HG03565 (cell line): ENCODE measurements at regions not wholly inside any gene's neighbourhood (a gene's known extent, or its start where the extent isn't known, plus 50 kb on each side); places are given as distances from the start of the nearest gene placed in this dataset.
A peak's percentile ranks its signal among the peaks of the same experiment; 100 is the strongest.
"Not testable (repeated sequence)": the region's sequence is repeated elsewhere in the genome, so short reads cannot be mapped to it uniquely, and the experiment has no call there.

ENCODE experiments used
- ATAC-seq: cut with Tn5 transposase; IDR thresholded peaks from one replicate; pipeline ENCODE4 v1.9.1; 2021; ENCODE audit warnings: mild to moderate bottlenecking, moderate library complexity; ENCODE audit not compliant: unreplicated experiment

DNA sequence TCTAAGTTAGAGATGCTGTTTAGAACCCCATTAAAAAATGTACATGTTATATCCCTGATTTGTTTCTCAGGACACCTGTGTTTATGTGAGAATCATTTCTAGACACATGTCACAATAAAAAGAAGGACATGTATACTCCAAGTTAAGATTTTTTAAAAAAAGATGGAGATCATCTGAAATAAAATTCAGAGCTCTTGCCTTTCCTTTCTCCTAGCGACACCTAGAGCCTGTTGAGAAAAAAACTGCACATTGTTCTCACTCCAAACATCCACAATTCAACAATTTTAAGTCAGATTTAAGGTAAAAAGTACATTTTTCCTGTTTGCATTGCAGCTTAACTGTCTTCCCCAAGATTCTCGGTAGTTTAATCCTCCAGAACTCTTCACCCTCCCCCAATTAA lies 171.8 kb downstream of the ATP6V0E2 start:
- not testable (repeated sequence) for ATAC-seq

DNA sequence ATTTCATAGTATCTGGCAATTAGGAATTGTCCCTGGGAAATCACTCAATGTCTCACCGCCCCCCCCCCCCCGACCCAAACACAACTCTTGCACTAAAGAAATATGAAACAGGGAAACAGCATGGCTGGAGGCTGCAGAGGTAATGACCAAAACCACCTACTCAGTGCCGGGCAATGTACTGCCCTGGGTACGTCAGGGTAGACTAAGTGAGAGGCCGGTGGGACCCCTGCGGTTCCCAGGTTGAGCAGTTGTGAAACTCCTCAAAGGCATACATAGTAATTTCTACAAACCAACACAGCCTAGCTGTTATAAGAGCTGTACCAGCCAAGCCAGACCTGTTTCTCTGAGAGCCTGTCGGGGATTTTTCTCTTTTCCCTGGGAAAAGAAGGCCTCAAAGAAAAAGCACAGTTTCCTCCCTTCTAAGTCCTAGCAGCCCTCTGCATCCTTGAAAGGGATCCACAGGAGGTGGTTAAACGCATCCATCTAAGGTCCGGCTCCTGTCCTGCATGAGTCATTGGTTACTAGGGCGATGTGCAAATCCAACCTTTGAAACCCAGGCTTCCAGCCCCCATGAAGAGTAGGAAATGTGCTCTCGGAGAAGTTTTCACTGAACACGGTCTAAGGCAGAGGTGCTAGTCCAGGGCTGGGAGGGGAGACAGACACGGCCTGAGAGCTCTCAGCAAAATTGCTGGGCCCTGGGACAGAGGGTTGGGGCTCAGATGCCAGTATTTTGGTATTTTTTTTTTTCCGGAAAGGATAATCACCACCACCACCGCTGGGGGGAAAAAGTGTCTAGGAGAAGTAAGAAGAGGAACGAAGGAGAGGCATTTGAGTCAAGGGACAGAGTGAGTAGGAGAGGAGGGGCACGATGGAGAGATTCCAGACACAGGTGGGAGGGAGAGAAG lies 172.8 kb downstream of the ATP6V0E2 start:
- ATAC-seq: not testable (repeated sequence)

DNA sequence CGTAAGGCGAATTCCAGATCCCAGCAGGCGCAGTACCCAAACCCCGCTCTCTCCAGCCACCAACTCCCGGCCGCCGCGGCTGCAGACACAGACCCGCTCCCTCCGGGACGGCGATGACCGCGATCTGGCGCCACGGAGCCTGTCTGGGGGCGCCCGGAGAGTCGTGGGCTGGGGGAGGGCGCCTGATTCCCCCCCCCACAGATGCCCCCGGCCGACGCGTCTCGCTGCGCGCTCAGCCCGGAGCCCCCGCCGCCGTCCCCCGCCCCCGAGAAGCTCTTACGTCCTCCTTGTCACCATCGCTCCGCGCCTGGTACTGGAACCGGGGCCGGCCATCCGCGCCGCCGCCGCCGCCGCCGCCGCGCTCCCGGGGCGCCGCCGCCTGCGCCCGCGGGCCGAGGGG lies 173.6 kb downstream of the ATP6V0E2 start:
- ATAC-seq: not testable (repeated sequence)

- not testable (repeated sequence) for ATAC-seq
These were observed 174.0 kb downstream of the ATP6V0E2 start for GRCh38 chr7:150047772-150048171.

- not testable (repeated sequence) for ATAC-seq
These were observed 174.7 kb downstream of the ATP6V0E2 start for GRCh38 chr7:150048244-150049011.

DNA sequence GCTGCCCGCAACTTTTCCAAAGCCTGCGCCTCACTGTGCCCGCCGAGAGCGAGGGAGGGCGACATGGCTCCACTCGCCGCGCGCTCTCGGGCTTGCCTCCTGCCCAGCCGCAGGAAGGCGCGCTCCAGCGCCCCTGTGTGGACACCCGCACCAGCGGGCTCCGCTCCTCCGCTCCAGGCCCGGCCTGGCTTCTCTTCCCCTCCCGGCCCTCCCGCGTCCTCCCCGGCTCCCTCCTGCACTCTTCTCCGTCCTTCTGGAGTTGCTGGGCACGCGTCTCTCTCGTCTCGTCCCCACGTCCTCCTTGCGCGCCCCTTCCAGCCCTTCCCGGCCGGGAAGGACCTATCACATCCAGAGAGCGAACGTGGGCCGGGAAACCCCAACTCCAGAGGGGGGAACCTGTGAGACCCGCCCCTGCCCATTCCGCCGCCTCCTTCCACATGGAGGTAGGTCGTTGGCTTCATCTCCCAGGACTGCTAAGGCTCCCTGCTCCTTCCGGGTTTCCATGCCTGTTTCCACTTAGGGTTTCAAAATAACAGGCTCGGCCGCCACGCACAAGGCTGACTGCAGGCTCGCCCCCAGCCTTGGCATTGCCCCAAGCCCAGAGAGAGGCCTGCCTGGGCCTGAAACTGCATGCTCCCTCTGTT lies 175.4 kb downstream of the ATP6V0E2 start:
- not testable (repeated sequence) for ATAC-seq

DNA sequence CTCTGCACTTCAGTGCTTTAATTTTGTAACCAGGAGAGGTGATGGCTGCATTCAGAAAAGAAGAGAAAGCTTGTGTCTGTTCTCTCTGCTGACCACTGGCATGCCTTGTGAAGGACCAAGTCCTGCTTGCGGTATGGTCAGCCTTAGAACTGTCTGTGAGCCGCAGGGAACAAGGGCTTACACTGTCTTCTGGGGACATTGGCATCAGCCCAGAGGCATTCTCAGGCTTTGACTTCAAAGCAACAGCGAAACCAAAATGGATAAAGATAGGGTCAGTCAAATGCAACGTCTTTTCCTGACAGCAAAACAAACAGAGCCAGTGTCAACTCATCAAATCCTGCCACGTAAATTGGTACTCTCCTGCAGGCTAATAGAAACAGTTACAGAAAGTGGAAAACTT lies 179.6 kb downstream of the ATP6V0E2 start:
- not testable (repeated sequence) for ATAC-seq

DNA sequence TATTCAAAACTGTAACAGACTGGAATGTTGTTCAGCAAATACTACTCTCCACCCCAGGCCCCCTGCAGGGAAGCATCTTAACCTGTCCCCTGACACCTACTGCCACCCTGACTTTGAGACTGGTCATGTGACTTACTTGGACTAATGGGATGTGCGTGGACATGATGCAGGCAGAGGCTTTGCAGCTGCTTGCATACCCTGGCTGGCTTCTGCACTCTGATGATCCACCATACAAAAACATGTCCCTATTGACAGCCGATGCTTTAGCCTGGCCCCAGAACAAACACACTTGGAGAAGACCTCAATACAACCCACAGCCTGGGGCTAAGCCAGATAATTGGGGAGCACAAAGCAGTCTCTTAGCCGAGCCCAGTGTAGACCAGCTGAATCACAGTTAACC lies 180.5 kb downstream of the ATP6V0E2 start:
- ATAC-seq: not testable (repeated sequence)

- peak; percentile 92 for ATAC-seq
These were observed 186.8 kb downstream of the ATP6V0E2 start for GRCh38 chr7:150060259-150061221.

- ATAC-seq: not testable (repeated sequence)
These were observed 189.4 kb downstream of the ATP6V0E2 start for GRCh38 chr7:150063195-150063594.

- not testable (repeated sequence) for ATAC-seq
These were observed 196.0 kb downstream of the ATP6V0E2 start for GRCh38 chr7:150069555-150070313.

- ATAC-seq: not testable (repeated sequence)
These were observed 203.8 kb downstream of the ATP6V0E2 start for GRCh38 chr7:150077543-150077942.

DNA sequence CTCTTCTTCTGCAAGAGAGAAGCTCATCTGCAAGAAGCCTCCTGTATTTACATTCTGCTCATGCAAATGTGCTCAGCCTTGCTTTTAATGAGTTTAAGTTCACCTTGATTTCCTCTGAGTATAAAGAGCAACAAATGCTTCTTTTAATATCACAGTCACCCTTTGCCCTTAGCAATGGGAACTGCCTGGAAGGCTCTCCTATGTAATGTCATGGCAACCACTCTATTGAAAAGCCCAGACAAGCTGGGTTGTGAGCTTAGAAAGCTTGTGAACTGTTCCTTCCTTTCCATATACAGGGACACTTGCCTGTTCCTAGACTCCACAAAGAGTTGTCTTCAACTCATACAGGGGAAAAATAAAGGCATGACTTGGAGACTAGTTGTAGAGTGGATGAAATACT lies 208.1 kb downstream of the ATP6V0E2 start:
- not testable (repeated sequence) for ATAC-seq

DNA sequence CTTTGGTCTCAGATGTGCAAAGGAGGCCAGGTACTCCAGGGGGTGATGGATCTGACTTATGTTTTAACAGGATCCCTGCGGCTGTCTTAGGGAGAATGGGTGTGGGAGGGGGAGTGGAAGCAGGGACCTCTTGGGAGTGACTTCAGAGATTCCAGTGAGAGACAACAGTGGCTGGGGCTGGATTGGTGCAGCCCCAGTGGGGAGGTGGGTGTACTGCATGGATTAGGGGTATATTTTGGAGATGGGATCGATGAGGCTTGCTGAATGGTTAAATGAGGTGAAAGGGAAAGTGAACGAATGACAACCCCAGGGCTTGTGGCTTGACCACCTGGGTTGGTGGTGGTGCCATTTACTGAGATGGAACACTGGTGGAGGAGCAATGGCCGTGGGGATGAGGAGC lies 211.0 kb downstream of the ATP6V0E2 start:
- not testable (repeated sequence) for ATAC-seq

GRCh38 chr7:150087478-150087877 lies 213.7 kb downstream of the ATP6V0E2 start:
- not testable (repeated sequence) for ATAC-seq

- not testable (repeated sequence) for ATAC-seq
These were observed 215.4 kb downstream of the ATP6V0E2 start for GRCh38 chr7:150089139-150089538.

GRCh38 chr7:150090776-150091175 lies 217.0 kb downstream of the ATP6V0E2 start:
- ATAC-seq: not testable (repeated sequence)

DNA sequence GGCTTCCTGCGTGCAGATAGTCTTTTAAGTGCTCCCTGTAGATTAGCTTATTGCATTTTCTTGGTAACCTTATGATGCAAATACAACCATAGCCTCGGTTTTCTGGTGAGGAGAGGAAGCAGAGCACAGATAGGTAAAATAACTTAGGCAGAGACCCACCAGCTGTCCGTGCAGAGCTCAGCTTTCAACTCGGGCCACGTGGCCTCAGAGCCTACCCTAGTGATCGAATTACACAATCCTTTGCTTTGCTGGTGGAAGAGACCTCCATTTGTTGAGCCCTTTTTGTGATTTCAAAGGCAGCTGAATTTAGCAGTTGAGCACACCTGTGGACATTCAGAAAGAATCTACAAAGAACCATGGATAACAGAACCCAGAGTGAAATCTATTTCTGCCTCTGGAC lies 220.1 kb downstream of the ATP6V0E2 start:
- not testable (repeated sequence) for ATAC-seq
